ENCODE measurements at regions not wholly inside any gene's neighbourhood (a gene's known extent, or its start where the extent isn't known, plus 50 kb on each side); places are given as distances from the start of the nearest gene placed in this dataset.
A peak's percentile ranks its signal among the peaks of the same experiment; 100 is the strongest.

DNA sequence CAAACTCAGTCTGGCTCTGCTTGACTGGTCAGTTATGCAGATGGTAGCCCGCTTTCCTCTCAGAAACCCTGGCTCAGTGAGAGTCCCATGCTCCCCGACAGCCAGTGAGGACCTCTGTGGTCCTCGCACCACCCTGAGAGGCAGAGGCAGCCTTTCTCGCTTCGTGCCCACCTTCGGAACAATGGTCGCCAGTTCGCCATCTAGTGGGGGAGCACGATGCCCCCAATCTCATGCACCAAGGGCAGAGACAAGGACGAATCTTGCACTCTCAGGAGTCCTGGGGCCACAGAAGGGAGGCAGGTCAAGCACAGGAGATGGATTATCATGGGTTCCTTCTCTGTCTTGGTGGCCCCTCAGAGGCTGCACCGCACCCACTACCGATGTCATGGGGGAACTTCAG lies 75.2 kb downstream of the RHCG start:
- no peak for DNase-seq (ENCODE audit: low spot score)

DNA sequence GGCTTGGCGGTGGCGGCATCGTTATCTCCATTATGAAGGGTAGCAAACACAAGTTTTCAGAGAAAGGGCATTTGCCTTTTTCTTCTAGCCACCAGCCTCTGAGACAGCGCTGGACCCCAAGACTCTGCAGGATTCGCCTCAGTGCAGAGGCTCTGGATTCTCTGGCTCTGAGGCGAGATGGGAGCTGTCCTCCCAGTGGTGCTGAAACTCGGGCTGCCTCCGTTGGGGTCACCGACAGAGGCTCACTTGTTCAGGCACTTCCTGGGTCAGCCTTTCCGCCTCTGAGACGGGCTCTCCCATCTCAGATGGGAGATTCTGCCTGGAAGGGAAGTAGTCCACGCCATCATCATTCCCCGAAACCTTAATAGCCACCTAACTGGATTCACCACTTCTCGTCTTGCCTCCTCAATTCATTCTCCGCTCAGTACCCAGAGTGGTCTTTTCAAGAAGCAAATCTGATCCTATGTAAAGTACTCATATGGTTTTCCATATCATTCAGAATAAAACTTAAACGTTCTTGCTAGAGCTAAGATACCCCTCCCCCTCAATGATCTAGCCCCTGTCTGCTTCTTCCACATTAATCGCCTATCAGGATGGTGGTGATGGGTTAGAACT lies 76.9 kb downstream of the RHCG start:
- DNase-seq (ENCODE audit: low spot score), result no peak

DNA sequence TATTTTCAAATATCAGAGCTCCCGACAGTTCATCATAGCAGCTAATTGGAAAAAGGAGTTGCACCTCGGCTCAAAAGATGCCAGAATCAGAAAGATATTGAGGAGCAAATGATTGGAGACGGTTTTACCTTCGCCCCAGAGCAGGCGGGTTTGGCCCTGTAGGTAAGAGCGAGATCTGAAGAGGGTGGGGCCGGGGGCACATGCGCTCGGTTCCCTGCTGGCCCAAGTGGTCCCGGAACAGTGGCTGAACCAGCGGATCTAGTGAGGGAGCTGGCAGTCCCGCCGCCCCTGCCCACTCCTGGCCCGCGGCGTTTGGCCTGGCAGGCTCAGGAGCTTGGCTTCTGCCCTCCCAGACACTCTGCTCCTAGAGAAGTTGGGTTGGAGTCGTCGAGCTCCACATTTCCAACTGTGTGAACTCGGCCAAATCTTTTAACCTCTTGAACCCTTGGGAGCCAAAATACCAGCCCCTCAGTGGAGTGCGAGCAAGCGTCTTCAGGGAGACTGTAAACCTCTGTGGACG lies 79.1 kb downstream of the RHCG start:
- no peak for DNase-seq (ENCODE audit: low spot score)

DNA sequence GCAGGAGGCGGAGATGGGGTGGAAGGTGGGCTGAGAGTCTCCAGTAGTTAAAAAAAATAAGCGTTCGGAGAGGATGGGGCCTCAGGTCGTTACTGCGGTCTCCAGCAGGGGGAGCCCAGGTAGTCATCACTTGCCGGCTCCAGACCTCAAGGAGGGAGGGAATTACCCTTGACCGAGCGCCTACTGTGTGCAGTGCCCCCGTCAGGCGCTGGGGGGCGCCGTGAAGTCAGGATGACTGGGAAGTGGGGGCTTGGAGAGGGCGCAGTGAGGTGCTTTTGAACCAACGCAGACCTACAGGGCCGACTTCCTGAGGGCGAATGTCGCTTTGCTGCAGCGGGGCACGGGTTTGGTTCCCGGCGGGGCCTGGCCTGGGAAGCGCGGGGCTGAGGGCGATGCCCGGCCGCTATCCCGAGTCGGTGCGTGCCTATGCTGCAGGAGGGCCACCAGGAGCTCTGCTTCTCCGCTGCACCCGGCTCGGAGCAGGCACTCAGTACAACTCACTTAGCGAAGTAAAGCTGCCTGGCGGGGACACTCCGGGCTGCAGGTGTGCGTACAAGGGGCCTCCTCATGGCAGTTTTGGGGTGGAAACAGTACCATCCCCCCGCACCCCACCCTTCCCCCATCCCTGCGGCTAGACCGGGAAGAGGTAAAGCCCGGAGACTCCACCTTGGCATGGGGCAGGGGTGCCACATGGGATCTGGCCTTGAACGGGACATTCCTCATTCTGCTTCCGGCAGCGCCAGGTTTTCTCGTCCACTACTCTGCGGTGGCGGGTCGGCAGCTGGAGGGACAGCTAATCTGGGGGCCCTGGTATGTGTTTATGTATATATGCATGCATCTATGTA lies 79.8 kb downstream of the RHCG start:
- DNase-seq (ENCODE audit: low spot score), result peak; percentile 57

DNA sequence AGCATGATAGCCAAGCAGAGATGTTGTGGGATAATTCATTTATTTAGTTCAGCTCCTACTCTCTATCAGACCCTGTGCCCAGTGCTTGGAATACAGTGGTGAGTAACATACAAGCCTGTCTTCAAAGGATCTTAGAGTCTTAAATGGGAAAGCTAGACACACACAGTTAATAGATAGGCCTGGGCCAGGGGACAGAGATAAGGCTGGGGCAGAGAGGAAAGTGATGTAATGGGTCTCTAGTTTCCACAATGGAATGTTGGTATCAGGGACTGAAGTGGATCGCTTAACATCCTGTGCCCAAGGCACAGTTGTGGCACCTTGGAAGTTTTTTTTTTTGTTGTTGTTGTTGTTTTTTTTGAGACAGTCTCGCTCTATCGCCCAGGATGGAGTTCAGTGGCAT lies 79.9 kb upstream of the POLG start:
- DNase-seq (ENCODE audit: low spot score), result no peak

DNA sequence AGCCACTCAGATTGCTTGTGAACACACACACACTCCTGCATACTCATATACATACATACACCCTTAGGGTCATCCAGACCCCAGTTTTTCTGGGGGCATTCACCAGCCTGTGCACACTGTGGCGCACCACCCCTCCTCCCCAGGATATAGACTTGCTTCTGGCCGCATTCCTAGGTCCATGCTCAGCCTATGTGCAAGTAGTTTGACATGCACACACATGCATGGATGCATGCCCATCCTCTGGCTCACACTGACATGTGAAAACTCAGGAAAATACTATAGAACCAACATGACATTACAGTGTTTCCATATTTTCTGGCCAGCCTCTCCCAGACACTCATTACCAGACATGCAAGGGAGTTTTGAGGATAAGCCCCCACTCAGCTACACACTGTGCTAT lies 79.3 kb upstream of the POLG start:
- DNase-seq (ENCODE audit: low spot score), result no peak

DNA sequence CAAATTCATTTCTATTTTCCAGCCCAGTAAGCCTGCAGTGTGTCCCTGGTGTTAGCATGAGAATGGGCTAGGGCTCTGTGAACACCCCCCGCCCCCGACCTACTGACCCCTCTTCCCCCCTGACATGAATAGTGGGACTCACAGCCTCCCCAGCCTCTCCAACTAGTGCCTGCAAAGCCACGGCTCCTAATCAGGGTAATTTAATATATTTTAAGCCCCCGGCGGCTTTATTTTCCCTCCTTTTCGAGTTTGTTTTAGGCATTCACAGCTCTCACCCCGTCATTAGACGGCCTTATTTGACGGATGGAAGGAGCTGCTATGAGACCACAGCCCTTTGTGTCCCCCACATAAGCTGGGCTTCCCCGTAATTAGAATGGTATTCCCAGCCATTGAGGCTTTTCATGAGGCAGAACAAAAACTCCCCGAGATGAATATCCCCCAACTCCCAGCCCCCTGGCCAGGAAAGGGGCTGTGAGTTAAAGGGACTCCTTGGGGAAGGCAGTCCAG lies 78.3 kb upstream of the POLG start:
- no peak for DNase-seq (ENCODE audit: low spot score)

DNA sequence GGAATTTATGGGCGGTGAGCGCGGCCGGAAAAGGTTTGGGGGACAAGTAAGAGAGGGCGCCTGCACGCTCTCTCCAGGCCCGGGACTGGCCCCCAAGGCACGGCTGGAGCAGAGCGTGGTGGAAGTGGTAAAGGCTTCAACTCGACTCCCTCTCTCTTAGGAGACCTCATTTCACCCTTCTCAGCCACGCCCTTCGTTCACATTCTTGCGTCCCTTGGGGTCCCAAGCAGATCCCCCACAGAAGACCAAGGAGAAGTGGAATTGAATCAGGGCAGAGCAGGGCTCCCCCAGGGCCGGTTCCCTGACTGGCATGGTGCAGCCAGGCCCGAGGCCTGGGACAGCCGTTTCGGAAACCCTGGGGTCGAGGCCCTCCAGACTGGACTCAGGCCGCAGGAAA lies 75.4 kb upstream of the POLG start:
- no peak for DNase-seq (ENCODE audit: low spot score)

DNA sequence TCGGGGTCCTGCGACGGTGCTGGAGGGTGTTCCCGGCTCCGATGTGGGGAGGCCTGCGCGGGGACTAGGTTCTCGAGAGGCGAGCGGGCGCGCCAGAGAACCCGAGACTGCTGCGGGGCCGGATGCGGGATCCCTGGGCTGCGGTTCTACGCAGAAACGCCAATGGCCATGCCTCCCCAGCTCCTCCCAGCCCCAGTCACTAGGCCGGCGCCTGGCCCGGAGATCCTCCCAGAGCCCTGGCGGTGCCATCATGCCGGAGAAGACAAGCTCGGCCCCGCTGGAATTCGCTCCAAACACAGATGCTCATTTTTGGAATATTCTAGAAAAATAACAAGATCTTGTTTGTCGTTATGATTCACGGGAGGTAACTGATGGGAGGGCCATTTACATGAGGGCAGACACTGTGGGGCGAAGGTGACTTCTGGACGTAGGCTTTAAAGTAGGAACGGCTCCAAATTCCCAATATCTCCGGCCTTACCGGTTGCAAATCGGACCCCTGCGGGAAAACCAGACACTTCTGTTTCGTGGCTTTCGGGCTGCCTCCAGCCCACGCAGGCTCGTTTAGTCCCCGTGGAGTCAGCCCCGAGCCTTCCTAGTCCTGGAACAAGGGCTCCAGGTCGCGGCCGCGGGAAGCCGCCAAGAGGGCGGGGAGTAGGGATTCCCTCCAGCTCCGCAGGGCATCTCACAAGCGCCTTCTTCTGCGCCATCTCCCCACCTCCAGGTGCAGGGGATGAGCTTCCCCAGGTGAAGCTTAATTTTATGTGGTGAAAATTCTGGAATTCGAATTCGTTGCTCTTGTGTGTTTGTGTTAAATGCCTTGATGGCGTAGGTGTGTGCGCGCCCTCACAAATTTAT lies 74.8 kb upstream of the POLG start:
- DNase-seq (ENCODE audit: low spot score), result no peak

DNA sequence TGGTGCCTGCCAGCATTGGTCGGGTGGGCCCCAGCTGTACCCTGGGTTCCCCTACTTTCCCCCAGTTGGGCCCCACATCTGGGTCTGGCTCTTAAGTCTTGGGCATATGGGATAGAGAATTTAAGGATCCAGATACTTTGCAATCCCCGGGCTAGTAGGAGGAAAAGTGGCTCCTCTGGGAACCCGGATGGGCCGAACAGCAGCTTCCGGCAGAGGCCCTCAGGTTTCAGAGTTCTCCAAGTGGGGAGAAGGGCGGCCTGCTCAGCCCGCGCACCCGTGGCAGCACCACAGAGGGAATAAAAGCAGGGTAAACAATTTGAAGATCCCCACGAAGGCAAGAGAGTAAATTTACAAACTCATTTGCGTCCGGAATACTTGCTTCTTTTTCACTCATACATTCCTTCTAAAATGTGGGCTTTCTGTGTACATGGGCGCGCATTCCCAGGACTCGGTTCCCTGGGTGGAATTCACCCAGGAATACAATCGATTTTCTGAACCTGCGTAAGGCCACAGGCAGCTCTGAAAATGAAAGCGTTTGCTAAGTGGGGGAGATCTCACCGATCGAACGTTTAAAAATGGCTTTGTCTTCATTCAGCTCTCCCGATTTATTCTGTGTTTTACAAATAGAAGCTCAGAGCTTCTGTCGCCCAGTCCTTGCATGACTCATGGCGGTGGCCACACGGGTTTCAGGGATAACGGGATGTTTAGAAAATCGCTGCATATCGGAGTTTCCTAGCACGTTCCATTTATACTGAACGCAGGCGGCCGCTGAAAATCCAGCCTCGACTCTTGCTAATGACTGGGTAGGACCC lies 74.0 kb upstream of the POLG start:
- DNase-seq (ENCODE audit: low spot score), result no peak

DNA sequence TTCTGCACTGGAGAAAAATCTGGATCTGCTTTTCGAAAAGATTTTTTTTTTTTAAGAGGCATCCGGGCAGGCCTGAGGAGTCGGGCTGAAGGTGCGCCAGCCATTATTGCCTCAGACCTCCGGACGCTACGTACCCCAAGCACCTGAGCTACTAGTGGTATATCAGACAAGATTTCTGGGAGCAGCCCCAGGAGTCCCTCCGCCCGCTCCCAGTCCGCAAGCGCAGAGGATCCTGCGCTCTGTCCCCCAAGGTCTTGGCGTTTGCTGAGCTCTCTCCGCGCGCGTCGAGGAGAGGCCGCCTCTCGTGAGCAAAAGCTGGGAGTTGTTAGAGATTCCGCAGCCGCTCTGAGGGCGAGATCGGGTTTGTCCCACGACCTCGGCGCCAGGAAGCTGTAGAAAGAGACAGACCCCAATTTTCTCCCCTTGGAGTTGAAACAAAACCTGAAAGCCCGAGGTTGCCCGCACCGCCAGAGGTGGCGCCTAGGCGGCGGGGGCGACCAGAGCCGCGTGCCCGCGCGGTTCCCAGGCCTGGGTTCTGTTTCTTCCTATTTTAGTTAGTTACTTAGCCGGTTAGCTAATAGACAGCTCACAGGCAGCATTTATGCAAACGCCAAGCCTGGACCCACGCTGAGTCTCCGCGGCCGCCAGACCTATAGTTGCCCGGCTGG lies 72.5 kb upstream of the POLG start:
- no peak for DNase-seq (ENCODE audit: low spot score)

DNA sequence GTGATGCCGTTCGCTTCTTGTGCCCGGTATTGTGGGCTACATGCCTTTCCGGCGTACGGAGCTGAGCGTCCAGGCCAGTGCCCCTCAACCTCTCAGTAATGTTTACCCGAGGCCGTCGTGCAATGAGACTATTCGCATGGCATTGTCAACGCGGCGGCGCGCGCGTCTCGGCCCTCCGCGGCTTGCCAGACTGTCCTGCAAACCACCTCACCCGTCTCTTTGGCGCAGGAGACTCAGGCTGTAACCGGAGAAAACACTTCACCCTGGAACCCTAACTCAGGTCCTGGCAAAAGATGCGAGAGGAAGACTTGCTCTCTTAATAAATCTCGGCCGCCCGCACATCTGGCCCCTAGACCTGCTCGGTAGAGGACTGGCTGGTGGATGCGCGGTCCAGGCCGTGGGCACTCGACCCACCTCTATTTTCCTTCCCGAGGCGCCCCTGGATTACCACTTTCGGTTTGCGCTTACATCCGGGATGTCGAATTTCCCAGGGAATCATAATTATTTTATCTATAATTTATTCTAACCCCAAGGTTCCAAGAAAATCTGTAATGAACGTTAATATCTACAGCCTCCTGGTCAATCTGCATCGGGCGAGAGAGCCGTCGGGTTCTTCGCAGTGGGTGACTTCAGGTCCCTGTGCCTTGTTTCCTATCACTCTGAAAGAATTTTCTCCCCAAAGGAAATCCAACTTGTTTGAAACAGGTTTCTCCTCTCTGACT lies 71.8 kb upstream of the POLG start:
- DNase-seq (ENCODE audit: low spot score), result no peak

DNA sequence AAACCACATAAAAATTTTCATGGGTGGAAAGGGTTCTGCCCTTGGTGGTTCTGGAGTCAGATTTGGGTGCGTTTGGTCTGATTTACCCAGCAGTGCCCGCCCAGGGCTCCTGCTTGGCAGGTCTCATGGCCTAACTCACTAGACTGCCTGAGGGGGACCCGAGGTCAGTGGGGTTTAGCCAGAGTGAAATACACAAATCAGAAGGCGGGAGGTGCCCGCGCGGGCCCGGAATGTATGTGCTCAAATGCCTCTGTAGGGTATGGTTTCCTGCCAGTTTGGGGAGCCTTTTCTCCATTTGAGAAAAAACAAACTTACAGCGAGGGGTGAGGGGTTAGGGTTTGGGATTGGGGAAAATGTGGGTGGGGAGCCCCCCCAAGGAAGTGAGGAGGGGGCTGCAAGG lies 70.9 kb upstream of the POLG start:
- DNase-seq (ENCODE audit: low spot score), result no peak

DNA sequence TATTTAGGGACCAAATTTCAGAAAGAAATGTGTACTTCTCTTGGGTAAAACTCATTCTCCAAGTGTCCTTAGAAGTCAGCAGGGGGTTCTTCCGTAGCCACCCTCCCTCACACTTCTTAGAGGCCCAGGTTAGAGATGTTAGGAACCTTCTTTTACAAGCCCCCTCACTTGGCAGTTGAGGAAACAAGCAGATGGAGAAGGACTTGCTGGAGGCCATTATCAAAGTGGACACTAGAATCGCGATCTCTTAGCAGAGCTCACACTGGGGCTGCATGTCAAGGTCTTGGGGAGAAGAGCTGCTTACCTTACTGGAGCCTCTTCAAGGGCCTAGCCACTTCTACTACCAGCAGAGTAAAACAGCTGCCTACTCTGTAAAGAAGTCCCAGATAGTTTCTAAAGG lies 69.4 kb upstream of the POLG start:
- no peak for DNase-seq (ENCODE audit: low spot score)

DNA sequence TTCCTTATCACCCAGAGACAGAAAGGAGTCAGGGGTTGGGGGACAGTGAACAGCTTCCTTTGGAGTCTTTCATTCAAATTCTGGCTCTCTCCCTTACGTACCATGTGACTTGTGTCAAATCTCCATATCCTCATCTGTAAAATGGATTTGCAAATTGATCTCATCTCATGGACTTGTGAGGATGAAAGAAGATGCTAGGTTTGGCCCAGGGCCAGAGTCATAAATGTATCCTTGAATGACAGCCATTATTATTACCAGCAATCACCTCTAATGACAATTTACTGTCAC lies 67.8 kb upstream of the POLG start:
- DNase-seq (ENCODE audit: low spot score), result no peak

DNA sequence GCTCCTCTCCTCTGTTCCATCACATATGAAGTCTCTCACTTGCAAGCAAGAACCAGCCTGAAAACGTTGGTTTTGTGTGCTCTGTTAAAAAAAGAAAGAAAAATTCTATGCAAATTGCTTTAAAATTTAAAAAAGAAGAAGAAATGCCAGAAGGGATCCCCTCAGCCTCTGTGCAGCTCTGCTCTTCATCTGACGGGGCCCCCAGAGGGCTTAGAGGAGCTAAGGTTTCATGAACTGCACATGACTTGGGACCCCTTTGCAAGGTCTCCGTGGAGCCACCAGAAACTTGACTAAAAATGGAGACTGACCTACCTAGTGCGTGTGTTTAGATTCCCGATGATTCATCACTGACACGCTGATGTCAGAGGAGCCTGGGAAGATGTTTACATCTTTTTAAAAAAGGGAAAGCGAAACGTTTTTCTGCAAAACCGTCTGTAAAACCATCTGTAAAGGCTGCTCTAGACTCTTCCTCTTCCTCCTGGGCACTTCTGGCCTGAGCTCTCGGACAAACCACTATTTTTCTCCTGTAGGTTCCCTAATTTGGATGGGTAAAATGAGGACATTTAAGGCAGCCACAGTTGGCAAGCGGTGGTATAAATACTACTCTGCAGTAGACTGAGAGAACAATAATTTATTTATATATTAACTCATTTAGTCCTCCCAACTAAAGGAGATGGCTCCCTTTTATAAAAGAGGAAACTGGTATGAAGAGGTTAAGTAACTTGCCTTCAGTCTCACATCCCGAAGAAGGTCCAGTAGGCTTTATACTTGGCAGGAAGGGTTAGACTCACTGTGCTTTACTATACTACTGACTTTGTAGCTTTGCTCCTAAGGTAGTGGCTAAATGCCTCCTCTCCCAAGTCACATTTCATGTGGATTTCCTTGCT lies 67.2 kb upstream of the POLG start:
- no peak for DNase-seq (ENCODE audit: low spot score)

DNA sequence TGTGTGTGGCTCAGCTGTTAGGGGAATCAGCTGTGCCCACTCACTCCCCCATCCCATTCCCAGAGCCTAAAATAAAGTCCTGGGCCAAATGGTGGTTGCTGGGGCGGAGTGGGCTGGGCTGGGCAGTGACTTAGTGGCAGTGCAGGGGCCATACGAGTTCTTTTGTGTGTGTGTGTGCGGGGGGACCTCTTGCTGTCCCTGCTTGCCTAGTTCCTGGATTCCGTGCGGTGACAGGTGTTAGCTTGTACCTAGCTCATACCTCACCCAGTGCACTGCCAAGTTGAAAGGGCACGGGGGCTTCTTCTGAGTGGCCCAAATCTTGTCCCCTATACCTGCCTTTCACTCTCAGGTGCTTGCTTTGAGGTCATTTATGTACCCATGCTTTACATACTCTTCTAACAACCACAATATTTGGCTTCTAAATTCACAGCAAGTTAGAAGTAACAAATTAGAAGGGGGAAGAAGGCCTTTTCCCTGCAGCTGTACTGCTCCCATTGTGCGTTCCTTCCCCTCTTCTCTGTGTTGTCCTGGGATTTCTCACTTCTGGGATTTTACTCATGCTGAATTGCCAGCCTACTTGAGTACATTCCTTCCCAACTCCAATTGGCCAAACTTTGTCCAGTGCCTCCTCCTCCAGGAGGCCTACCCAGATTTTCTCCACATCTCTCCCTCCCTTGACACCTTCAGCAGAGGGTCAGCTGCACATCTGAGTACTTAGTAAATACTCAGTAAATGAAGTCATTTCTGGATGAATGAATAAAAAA lies 66.3 kb upstream of the POLG start:
- no peak for DNase-seq (ENCODE audit: low spot score)

DNA sequence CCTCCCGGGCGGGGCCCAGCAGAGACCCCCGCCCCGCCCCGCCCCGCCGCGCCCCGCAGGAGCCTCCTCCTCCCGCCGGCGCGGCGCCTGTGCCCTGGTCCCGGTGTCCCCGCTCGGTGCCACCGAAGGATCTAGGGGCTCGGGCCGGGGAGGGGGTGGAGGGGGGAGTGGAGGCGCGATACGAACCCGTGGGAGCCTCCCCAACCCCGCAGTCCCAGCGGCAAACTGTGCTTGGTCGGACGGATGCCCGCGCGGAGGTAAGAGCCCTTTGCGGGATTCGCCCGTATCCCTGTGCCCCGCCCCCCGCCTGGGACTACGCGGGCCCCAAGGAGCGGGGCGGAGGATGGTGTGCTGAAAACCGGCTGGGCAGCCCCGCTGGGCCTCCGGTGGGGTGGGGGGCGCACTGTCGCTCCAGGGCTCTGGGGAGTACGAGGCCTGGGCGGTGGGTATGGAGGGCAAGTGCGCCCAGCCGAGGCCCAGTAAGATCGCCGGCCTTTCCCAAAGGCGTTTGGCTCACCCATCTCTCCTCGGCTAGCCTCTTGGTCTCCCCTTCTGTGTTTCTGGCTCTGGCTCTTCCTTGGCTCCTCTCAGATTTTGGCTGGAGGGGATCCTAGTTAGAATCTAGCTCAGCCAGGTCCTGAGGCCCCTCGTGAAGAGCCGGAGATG lies 65.6 kb upstream of the POLG start:
- DNase-seq (ENCODE audit: low spot score), result no peak
